Fibroblast of mammary gland (primary cell): ENCODE measurements at regions not wholly inside any gene's neighbourhood (a gene's known extent, or its start where the extent isn't known, plus 50 kb on each side); places are given as distances from the start of the nearest gene placed in this dataset.

Experiments used
- DNase-seq: peaks from one replicate; pipeline ENCODE4 v3.0.0-alpha.2; 2010; ENCODE audit warnings: low read depth
- H3K4me3 ChIP-seq: 2 replicates; pipeline ENCODE4 v1.5.1; 2011; ENCODE audit warnings: low read depth, mild to moderate bottlenecking, low read length, moderate library complexity; ENCODE audit not compliant: control insufficient read depth
- CTCF ChIP-seq: conservative IDR thresholded peaks from 2 replicates; pipeline ENCODE4 v1.5.1; 2011; ENCODE audit warnings: low read depth, low read length, inconsistent platforms; ENCODE audit not compliant: control insufficient read depth, insufficient read depth

GRCh38 chr4:174586651-174587050 is 64.4 kb upstream of the HPGD start:
- no peak for DNase-seq
- no peak overlapping the region for H3K4me3 ChIP-seq
- no peak for TF ChIP-seq CTCF

GRCh38 chr4:174583056-174583455 is 60.8 kb upstream of the HPGD start:
- no peak for DNase-seq
- TF ChIP-seq CTCF: no peak
- no peak overlapping the region for H3K4me3 ChIP-seq

- no peak overlapping the region for H3K4me3 ChIP-seq
- TF ChIP-seq CTCF: no peak
- DNase-seq: no peak
Observed at GRCh38 chr4:174582463-174582862, 60.2 kb upstream of the HPGD start.

GRCh38 chr4:174581901-174582300 is 59.6 kb upstream of the HPGD start:
- no peak for TF ChIP-seq CTCF
- no peak overlapping the region for H3K4me3 ChIP-seq
- DNase-seq: peak; percentile 24

- no peak overlapping the region for H3K4me3 ChIP-seq
- DNase-seq: peak; percentile 47
- TF ChIP-seq CTCF: no peak
Observed at GRCh38 chr4:174580597-174580996, 58.3 kb upstream of the HPGD start.

GRCh38 chr4:174579421-174579820 is 57.1 kb upstream of the HPGD start:
- peak; percentile 22 for DNase-seq
- H3K4me3 ChIP-seq: no peak overlapping the region
- TF ChIP-seq CTCF: no peak

- TF ChIP-seq CTCF: no peak
- peak; percentile 85 for DNase-seq
- no peak overlapping the region for H3K4me3 ChIP-seq
Observed at GRCh38 chr4:174578366-174578765, 56.1 kb upstream of the HPGD start.
